GM06990 (cell line): ENCODE measurements at regions not wholly inside any gene's neighbourhood (a gene's known extent, or its start where the extent isn't known, plus 50 kb on each side); places are given as distances from the start of the nearest gene placed in this dataset.

Experiments used
- DNase-seq: peaks from one replicate; pipeline ENCODE4 v3.0.0-alpha.2; 2011; ENCODE audit not compliant: insufficient read length; ENCODE audit errors: extremely low read depth
- H3K27me3 ChIP-seq: replicated peaks from 2 replicates; pipeline ENCODE4 v1.6.0; 2011; ENCODE audit warnings: low read length; ENCODE audit not compliant: control insufficient read depth, insufficient read depth
- H3K36me3 ChIP-seq: 2 replicates; pipeline ENCODE4 v1.5.1; 2011; ENCODE audit warnings: low read length; ENCODE audit not compliant: control insufficient read depth, insufficient read depth
- H3K4me3 ChIP-seq: replicated peaks from 2 replicates; pipeline ENCODE4 v1.5.1; 2011; ENCODE audit warnings: low read depth, mild to moderate bottlenecking, control low read depth, low read length
- TF ChIP-seq, protein P1 (sequence below): IDR thresholded peaks from 2 replicates; pipeline ENCODE4 v1.5.1; 2011; ENCODE audit warnings: low read length, control low read depth, mild to moderate bottlenecking, inconsistent platforms; ENCODE audit not compliant: insufficient read depth, poor library complexity, severe bottlenecking

DNA sequence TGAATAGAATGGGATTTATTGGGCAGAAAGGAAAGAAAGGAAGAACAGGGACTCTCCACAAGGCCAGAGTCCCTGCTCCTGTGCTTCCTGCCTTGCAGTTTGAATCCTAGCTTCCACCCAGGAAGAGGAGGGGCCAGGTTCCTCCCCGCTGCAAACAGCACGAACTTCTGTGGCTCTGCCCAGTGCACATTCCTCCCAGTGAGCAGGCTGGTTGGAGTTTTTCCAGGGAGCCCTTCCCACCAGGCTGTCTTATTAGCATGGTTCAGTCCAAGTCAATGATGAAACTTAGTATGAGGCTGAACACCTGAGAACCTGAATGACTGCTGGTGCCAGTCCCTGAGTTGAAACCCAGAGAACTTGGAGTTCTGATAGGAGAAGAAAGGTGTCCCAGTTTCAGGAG is 247.2 kb downstream of the DUSP10 start:
- DNase-seq, result no peak
- Histone ChIP-seq H3K27me3 (no peaks in the 10 kb centered on the region), H3K4me3 (no peak overlapping the region), H3K36me3 (no peaks in the 10 kb centered on the region)
- TF ChIP-seq, protein P1, sequence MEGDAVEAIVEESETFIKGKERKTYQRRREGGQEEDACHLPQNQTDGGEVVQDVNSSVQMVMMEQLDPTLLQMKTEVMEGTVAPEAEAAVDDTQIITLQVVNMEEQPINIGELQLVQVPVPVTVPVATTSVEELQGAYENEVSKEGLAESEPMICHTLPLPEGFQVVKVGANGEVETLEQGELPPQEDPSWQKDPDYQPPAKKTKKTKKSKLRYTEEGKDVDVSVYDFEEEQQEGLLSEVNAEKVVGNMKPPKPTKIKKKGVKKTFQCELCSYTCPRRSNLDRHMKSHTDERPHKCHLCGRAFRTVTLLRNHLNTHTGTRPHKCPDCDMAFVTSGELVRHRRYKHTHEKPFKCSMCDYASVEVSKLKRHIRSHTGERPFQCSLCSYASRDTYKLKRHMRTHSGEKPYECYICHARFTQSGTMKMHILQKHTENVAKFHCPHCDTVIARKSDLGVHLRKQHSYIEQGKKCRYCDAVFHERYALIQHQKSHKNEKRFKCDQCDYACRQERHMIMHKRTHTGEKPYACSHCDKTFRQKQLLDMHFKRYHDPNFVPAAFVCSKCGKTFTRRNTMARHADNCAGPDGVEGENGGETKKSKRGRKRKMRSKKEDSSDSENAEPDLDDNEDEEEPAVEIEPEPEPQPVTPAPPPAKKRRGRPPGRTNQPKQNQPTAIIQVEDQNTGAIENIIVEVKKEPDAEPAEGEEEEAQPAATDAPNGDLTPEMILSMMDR, result no peak

DNA sequence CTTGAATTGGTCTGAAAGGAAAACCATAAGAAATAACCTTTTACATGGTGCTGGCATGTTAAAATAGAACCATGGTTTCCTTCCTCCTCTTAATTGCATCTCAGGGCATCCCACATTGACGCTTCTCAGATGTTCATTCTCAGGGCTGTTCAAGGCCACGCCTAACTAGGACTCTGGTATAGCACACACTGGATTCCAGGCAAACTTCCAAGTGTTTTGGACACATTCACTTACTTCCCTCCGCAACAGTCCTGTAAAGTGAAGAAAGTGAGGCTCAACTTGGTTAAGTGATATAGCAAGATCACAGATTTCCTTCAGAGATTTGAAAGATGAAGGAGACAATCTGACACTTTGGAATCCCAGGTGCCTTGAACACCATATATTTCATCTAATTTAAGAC is 244.8 kb downstream of the DUSP10 start:
- no peak for DNase-seq
- Histone ChIP-seq H3K27me3 (no peaks in the 10 kb centered on the region), H3K4me3 (no peak overlapping the region), H3K36me3 (no peaks in the 10 kb centered on the region)
- TF ChIP-seq, protein P1, result no peak

DNA sequence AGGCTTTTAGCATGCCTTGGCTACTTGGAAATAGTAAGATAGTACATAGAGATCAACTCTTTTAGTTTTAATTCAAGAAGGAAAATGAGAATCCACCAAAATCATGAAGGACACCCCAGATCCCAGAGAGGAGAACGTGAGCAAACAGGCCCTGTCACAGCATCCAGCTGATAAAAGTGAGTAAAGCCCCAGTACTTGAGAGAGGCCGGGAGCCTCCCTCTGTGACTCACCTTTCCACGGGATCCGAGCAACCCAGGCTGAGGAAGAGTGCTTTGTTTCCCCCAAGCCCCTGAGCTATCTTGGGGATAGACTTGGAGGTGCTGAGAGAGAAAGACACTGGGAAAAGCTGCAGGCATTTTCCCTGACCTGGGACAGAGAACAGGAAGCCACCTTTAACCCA is 238.6 kb downstream of the DUSP10 start:
- TF ChIP-seq, protein P1, result no peak
- H3K4me3 ChIP-seq, result no peak overlapping the region

DNA sequence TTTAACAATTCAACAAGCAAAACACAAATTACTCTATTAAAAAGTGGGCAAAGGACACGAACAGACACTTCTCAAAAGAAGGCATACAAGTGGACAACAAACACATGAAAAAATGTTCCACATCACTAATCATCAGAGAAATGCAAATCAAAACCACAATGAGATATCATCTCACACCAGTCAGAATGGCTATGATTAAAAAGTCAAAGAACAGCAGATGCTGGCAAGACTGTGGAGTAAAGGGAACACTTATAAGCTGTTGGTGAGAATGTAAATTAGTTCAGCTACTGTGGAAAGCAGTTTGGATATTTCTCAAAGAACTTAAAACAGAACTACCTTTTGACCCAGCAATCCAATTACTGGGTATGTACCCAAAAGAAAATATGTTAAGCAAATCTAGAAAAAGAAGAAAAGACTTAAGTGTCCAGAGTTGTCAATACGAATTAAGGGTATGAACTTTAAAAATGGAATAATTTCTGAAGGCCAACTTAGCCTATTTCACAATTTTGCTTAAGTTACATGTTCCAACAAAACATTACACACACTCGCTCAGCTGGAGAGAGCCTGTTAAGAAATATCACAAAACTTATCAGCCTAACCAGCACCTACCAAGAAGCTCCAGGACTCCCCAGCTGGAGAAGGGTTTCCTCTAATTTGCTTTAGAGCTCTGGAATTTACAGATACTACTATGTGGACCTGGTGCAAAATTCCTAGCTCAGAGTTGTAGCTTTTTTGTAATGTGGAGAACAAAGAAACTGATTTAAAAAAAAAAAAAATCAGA is 232.1 kb downstream of the DUSP10 start:
- DNase-seq, result no peak
- TF ChIP-seq, protein P1, result no peak
- Histone ChIP-seq H3K27me3 (no peaks in the 10 kb centered on the region), H3K4me3 (no peak overlapping the region), H3K36me3 (no peaks in the 10 kb centered on the region)

More for the DNA sequence above, 238.6 kb downstream of the DUSP10 start:
- Histone ChIP-seq H3K27me3 (no peaks in the 10 kb centered on the region), H3K36me3 (no peaks in the 10 kb centered on the region)
- DNase-seq, result no peak

DNA sequence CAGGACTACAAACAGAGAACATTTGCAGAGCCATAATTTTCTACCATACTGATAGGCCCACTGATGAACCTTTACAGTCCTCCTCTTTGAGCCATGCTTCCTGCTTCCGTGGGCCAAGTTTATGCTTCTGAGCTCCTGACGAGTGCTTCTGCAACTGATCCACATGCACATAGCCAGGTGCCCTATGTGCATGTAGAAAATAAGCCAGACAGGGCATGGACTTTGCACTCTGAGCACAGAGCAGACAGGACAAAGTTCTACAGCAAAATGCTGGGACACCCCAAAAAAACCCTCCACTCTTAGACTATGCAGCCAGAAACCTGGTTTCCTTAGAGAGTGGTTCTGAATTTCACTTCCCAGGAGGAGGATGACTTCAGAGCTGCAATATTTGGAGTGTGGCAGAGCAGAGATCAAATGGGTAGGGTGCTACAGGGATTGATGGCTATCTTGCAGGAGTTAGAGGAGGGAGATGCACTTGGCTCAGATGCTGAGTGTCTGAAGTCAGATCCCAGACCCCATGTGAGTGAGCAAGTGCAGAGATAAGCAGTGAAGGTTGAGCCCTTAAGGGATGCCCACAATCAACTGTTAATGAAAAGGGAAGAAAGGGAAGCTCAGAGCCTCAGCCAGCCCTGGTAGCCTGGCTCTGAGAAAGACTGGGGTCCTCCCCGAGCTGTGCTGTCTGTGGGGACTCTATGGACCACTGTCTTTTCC is 230.9 kb downstream of the DUSP10 start:
- TF ChIP-seq, protein P1, result no peak
- Histone ChIP-seq H3K27me3 (no peaks in the 10 kb centered on the region), H3K36me3 (no peaks in the 10 kb centered on the region), H3K4me3 (no peak overlapping the region)
- no peak for DNase-seq
